GM11168 (cell line): ENCODE measurements at regions not wholly inside any gene's neighbourhood (a gene's known extent, or its start where the extent isn't known, plus 50 kb on each side); places are given as distances from the start of the nearest gene placed in this dataset.

ENCODE experiments used
- in situ Hi-C: fragments of 300-500 bp; cut with MboI; formaldehyde crosslinking; loops from one replicate; pipeline ENCODE4 v1.12.0; 2022; ENCODE audit warnings: low sequenced_read_pairs; ENCODE audit not compliant: unreplicated experiment

DNA sequence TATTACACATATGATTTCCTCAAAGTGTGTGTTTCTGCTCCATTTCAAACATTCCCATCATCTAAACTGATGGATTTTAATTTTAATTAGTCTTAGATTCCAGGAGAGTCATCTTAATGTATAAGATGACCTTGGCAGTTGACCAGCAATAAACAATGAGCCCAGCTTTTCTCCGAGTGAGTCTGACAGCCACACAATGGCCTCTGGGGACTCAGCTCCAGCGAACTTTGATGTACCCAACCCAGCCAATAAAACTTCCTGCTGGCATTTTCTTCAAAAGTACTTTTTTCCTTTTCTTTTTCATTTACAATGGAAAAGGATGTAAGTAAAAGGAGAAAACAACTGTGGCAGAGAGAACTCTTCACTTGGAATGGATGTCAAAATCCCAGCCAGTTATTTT, 139.1 kb upstream of the CTBP2 start:
- in situ Hi-C loops, result no loop called here

DNA sequence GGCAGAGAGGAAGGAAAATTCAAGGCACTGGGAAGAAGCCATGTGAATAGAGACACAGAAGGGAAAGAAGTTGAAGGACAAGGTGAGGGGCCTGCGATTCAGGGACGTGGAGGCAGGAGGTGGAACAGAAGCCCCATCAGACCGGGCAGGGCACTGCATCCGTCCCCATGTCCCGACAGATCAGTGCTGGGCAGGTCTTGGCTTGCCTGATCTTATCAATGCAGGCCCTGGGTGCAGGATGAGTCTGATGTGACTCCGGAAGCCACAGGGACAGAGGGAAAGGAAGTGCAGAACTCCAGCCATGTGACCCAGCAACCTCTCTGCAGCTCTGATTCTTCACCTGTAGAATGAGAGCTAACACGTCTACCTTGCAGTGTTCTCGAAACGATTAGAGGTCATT, 136.2 kb upstream of the CTBP2 start:
- in situ Hi-C loops, result no loop called here

DNA sequence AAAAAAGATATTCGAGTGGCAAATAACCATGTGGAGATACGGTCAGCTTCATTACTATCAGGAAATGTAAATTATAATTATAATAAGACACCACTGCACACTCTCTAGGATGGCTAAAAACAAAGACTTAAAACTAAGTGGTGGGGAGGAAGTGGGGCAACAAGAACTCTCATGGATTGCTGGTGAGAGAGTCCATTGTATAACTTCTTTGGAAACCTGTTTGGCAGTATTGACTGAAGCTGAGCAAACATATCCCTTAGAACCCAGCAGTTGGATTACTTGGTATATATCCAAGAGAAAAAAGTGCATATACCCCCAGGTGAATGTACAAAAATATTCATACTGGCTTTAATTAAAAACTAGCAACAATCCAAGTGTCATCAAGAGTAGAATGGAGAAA, 133.7 kb upstream of the CTBP2 start:
- in situ Hi-C loops, result no loop called here

DNA sequence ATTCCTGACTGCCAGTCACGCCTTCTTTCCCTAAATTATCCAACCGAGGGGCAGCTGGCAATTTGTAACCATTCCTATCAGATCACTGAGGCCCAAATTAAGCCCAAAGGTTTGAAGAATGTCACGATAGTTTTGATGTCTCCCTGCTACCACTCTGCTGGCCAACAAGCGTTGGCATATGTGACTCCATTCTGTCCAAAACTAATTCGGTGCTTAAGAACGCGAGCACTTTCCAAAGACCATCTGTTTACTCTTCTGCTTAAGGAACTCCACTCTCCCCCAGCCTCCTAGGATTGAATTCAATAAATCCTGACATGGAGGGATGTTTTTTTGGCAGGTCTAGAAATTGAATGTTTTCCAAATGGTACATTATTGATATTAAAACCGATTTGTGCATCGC, 131.5 kb upstream of the CTBP2 start:
- in situ Hi-C loops, result no loop called here

DNA sequence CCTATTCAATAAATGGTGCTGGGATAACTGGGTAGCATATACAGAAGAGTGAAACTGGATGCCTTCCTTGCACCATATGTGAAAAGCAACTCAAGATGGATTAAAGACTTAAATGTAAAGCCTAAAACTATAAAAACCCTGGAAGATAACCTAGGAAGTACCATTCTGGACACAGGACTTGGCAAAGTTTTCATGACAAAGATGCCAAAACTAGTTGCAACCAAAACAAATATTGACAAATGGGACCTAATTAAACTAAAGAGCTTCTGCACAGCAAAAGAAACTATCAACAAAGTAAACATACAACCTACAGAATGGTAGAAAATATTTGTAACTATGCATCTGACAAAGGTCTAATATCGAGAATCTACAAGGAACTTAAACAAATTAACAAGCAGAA, 129.1 kb upstream of the CTBP2 start:
- in situ Hi-C loops, result no loop called here

DNA sequence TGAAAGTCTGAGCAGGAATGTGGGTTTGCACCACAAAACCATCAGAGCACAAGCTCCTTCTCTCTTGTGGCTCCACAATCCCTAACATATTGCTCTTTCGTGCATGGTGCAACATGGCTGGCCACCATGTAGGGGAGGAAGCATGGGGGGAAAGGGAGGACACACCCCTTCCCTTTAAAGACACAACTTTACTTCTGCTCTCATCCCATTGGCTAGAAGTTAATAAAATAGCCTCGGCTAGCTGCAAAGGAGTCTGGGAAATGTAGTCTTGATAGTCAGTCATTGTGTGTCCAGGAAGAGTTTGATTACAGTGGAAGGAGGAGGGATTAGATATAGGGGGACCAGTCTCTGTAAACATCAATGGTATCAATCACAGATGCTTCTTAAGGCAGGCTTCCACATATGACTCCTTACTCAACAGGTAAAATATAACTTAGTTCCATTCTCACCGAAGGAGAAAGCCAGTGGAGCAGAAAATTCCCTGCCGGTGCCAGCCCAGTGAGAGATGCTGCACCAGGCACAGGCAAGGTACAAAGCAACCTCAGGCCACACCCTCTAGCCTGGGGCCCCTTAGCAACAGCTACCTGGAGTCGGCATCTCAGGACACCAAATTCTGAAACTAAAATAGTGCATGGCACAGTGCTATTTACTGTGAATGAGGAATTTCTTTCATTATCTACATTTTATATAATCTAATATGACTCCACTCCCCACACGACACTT, 124.7 kb upstream of the CTBP2 start:
- in situ Hi-C loops, result no loop called here

DNA sequence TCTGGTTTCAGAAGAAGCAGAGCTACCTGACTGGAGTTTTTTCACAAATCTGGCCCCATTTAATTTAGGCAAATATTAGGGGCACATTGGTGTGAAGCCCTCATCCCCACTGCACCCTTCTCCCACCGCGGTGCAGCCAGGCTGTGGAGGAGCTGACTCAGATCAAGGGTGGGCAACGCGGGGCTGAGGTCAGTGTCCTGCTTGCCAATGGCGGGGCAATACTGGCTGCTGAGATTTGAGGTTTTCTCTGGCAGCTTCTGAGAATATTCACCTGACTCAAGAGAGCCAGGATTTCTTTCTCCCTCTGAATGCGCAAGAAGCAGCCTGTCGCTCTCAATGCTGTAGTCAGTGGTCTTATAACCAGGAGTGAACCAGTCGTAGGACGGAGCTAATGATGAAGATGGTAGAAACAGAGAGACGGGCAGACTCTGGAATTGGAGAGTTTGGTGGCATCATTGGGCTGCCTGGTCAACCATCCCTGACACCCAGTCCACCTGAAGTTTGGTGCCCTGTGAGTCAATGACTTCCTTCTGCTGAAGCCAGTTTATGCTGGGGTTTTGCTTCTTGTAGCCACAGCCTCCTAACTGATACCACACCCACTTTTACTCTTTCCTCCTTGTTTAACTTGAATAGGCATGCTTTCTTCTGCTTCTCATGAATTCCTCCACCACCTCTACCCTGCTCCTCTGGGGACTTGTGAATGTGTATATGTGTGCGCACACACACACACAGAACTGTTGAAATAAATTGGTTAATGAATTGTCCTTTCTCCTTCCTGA, 123.7 kb upstream of the CTBP2 start:
- in situ Hi-C loops, result no loop called here

DNA sequence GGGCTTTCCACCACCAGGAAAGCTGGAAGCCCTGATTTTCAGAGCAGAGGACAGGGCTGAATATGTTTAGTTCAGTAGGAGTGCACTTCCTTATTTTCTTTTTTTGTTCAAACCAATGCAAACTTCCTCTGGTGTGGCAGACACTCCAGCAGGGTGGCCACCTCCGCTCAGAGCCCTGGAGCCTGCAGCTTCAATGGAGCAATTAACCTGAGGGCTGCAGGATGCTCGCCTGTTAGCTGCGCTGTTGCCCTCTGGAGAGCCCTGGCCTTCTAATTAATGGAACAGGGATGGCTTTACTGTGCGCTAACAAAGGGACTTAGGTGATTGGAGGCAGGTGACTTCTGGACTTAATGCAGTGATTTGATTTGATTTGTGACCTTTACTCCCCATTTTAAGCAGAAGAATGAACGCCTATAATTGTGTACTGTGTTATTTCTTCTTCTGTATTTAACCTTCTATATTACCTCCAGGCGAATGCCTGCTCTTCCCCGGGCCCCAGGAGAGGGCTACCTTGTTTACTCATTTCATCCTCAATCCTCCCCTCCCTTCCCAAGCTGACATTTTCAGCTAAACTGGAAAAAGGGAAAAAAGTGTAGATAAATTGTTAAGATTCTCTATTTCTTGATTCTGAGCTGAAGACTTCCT, 123.0 kb upstream of the CTBP2 start:
- in situ Hi-C loops, result no loop called here

DNA sequence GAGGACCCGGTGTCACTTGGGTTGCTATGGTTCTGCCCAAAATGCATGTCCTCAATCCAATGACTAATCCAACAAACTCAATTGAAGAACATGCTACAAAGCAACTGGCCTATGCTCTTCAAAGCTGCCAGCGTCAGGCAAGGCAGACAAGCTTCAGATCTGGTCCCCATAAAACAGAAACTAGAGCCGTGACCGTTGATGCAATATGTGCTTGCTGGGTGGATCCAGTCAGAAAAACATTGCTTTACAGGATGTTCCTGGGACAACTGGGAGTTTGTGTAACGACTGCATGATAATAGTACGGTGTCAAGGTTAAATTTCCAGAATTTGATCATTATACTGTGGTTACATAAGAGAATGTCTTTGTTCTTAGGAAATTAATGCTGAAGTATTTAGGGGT, 120.7 kb upstream of the CTBP2 start:
- in situ Hi-C loops, result no loop called here

DNA sequence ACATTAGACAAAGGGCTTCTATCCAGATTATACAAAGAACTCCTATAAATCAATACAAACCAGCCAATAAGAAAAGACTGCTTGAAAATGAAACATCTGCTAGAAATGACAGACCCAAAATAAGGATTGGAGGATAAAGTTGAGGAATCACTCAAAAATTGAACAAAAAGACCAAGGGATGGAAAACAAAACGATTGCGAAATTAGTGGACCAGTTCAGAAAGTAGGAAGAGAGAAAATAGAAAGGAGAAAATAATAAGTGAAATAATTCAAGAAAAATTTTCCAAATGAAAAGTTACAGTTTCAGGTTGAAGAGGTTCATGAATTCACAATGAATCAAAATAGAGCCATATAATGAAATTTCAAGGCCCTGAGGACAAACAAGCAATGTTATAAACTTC, 115.8 kb upstream of the CTBP2 start:
- in situ Hi-C loops, result no loop called here

DNA sequence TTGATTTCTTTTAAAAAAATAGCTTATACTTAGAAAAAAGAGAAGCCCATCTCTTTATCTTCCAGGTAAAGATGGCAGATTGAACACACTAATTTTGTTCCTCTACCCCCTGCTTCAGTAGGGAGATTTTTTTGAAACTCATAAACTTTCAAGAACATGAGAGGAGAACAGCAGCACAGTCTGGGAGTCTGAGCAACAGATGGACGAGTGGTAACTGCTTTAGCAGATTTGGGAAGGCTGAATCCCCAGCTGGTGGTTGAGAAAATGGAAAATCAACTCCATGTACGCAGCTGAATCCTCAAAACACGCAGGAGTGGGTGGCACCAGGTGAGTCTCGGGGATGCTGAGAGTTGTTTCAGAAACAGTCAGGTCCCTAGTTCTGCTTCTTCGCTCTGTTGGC, 114.6 kb upstream of the CTBP2 start:
- in situ Hi-C loops, result no loop called here

DNA sequence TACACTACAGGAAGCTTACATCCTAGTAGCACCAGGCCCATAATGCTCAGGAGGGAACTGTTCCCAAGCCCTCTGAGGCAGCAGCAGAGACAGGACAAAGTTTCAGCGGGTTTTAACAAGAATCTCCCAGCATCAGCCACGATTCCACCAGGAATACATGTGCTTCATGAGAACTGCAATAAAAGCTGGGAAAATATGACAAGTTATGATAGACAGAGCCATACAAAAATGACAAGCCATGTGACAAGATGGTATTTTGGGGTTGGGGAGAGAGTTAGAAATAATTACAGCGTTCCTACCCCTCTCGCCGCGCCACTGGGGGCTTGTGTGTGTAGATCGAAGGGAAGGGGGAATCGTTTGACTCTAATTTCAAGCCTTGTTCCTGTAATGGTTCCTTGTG, 112.7 kb upstream of the CTBP2 start:
- in situ Hi-C loops, result no loop called here

DNA sequence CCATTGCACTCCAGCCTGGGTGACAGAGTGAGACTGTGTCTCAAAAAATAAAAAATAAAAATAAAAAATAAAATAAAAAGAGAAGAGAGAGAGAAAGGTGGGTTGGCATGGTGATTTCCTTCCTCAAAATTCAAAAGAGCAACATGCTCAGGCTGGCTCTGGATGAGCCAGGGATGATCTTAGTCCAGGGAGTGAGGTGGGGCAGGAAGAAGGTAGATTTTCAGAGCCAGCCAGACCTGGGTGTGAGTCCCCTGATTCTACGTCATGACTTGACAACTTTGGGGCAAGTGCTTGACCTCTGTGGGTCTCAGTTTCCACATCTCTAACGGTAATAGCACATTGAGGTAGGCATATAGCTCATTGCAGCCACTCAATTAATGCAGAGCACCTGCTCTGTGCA, 109.4 kb upstream of the CTBP2 start:
- in situ Hi-C loops, result no loop called here

DNA sequence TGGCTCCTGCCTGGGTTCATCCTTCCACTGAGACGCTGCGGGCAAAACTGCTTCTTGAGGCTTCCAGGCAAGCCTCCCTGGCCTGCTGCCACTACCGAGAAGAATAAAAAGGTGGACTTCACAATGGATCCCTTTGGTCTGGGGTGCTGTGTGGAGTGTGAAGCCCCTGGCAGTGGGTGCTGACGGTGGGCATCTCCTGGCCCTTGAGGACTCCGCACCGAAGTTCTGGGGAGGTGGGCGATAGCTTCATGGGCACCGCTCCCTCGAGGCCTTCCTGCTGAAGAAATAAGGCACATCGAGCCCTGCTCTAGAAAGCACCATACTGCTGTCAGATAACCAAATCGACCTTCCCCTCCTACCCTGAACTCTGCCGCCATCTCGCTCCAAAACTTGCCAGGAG, 106.6 kb upstream of the CTBP2 start:
- in situ Hi-C loops, result no loop called here

DNA sequence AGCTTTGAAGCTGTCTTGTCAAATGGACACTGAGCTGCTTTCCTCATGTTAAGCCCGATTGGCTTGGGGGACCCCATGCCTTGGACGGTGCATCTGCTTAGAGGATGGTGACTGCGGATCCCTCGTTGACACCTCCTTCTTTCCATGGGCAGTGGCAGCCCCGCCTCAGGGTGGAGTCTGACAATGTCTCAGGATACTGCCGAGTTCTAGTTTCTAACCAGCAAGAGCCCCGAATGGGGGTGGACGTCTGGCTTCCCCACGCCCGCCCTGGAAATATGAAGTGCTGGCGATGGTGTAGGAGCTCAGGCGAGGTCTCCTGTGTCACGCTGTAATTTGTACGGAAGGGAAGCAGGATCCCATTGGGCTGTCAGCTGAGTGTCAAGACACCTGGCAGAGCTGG, 106.2 kb upstream of the CTBP2 start:
- in situ Hi-C loops, result no loop called here

DNA sequence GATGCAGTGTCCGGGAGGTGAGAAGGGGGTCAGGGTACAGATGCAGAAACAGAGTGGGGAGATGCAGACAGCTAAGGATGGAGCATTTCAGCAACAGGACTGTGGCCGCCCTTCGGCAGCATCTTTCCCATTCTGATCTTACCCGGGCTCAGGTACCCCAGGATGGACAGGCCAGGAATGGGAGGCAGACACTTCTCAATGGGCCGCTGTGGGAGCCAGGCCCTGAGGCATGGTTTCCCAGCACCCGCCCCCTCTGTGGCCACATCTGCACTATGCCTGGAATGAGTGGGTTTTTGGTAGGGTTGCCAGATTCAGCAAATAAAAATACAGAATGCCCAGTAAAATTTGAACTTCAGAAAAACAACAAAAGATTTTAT, 105.2 kb upstream of the CTBP2 start:
- in situ Hi-C loops, result no loop called here

DNA sequence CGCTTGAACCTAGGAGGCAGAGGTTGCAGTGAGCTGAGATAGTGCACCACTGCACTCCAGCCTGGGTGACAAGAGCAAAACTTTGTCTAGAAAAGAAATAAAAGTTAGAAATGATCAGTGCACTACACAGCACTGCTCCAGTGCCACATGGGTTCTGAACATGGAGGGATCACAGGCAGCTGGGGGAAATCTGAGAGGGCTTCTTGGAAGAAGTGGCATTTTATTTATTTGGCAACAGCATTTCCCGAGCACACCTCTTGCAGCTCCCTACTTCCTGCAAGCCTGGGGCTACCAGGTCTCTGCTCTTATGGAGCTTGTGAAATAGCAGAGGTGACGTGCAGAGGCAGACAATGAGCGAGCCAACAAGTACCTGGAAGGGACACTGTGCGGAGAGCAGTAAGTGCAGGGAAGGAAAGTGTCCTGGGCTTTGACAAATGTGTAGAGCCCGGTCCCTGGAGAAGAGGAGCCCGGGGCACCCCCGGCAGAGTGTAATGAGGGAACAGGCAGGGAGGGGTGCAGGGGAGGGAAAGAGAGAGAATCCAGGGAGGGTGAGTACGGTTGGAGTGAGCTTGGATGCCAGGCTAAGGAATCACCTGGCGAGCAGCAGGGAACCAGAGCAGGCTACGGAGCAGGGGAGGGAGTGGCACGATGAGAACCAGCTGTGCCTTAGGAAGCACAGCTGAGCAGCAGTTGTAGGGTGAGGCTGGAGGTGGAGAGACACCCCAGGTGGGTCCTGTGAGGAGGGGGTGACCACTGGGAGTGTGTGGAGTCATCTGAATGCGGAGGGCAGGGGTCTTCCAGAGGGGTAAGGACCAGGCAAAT, 104.6 kb upstream of the CTBP2 start:
- in situ Hi-C loops, result no loop called here

DNA sequence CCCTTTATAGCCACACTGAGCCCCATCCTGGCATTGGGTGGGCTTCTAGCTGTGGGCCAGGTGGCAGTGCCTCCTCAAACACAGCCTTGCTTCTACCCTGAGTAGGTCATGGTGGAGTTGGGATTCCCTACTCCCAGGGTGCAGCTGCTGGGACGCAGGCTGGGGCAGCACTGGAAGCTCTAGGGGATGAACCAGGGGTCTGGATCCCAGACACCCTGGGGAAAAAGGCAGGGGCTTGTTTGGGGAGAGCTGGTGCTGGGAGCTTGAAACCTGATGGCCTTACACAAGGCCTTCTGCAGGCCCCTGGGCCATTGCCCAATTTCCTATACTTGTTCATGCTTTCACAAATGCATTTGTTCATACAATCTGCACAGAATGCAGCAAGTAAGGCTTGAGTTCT, 103.7 kb upstream of the CTBP2 start:
- in situ Hi-C loops, result no loop called here

DNA sequence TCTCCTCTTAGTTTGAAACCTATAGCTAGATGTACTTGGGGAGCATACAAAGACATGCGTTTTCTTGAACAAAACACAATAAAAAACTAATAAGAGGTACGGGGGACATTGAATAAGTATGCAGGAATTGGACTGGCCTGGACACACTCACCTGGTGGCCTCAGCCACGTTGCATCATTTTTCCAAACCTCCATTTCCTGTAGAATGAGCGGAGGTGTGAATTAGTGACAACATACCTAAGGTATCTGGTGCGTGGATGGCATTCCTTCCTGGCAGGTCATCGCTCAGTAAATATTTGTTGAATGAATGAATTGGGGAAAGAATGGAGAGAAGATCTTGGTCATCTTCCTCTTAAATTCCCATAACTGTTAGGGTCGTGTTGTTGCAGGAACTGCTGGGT, 103.2 kb upstream of the CTBP2 start:
- in situ Hi-C loops, result no loop called here

DNA sequence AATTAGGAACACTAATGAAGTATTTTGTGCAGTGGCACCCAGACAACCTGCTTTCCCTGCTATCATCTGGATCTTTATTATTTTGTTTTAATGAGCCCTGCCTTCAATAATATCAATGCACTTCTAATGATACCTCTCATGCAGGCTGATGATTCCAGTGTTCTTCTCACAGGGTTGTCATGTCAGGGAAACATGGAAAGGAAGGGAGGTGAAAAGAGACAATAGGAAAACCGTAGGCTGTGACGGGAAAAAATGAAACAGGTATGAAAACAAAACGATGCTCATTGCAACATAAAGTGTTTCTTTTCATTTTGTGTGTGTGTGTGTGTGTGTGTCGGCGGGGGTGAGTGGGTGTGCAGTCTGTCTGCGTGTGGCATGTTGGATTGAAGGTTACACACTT, 102.6 kb upstream of the CTBP2 start:
- in situ Hi-C loops, result no loop called here

DNA sequence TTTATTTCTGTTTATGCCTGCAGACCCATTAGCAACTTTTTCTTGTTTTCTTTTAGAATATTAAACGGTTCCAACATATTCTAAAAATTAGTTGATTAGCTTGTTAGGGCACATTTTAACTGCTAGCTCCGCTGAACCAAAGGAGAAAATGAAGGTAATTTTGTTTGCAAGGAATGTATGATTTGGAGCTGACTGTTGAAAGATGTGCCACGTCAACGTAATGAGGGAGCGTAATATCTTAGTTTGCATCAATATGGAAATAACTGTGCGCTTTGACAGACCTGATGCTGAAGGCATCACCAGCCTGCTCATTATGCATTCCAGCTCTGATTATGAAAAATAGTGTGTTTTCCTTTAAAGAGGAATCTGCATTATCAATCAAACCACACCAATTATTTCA, 102.0 kb upstream of the CTBP2 start:
- in situ Hi-C loops, result no loop called here
